Nephron progenitor cell (in vitro differentiated cells): ENCODE measurements at regions not wholly inside any gene's neighbourhood (a gene's known extent, or its start where the extent isn't known, plus 50 kb on each side); places are given as distances from the start of the nearest gene placed in this dataset.
"Not testable (repeated sequence)": the region's sequence is repeated elsewhere in the genome, so short reads cannot be mapped to it uniquely, and the experiment has no call there.

Experiments used
- DNase-seq: peaks from one replicate; pipeline ENCODE4 v3.0.0; 2021
- H3K27ac Mint-ChIP-seq: 2 replicates; pipeline ENCODE4 v1.8.0; 2021; ENCODE audit warnings: mild to moderate bottlenecking, moderate library complexity, mixed read lengths
- H3K27me3 Mint-ChIP-seq: 2 replicates; pipeline ENCODE4 v1.8.0; 2021; ENCODE audit warnings: mild to moderate bottlenecking, low read depth, mixed read lengths; ENCODE audit not compliant: poor library complexity
- H3K36me3 Mint-ChIP-seq: 2 replicates; pipeline ENCODE4 v1.8.0; 2021; ENCODE audit warnings: low read depth, mixed read lengths
- H3K4me1 Mint-ChIP-seq: 2 replicates; pipeline ENCODE4 v1.8.0; 2021; ENCODE audit warnings: mixed read lengths
- H3K4me3 Mint-ChIP-seq: 2 replicates; pipeline ENCODE4 v1.8.0; 2021; ENCODE audit warnings: mild to moderate bottlenecking, moderate library complexity, mixed read lengths
- H3K9me3 Mint-ChIP-seq: 2 replicates; pipeline ENCODE4 v1.8.0; 2021; ENCODE audit warnings: mild to moderate bottlenecking, moderate library complexity, mixed read lengths
- TF ChIP-seq, protein P1 (sequence below): fragments of 200-600 bp; sonication (generic); IDR thresholded peaks from 2 replicates; pipeline ENCODE4 v1.5.0; 2021; ENCODE audit warnings: antibody characterized with exemption

DNA sequence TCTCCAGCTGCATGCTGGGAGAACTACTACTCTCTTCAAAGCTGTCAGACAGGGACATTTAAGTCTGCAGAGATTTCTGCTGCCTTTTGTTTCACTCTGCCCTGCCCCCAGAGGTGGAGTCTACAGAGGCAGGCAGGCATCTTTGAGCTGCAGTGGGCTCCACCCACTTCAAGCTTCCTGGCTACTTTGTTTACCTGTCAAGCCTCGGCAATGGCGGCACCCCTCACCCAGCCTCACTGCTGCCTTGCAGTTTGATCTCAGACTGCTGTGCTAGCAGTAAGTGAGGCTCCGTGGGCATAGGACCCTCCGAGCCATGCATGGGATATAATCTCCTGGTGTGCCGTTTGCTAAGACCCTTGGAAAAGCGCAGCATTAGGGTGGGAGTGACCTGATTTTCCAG is 61.7 kb downstream of the DMRTA1 start:
- not testable (repeated sequence) for DNase-seq, H3K4me3 Mint-ChIP-seq, H3K27me3 Mint-ChIP-seq, H3K4me1 Mint-ChIP-seq, H3K27ac Mint-ChIP-seq, H3K36me3 Mint-ChIP-seq
- peaks cover 22% of the 10 kb centered on the region for H3K9me3 Mint-ChIP-seq

DNA sequence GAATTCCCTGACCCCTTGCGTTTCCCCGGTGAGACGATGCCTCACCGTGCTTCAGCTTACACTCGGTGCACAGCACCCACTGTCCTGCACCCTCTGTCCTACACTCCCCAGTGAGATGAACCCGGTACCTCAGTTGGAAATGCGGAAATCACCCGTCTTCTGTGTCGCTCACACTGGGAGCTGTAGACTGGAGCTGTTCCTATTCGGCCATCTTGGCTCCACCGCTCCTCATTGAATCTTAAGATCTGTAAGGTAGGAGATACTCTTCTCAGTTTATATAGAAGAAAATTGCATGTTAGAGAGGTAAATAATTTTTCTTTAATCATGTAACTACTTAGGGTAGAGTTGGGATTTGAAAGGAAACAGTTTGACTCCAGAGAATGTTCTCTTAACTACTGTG is 62.2 kb downstream of the DMRTA1 start:
- no peak for DNase-seq
- Mint-ChIP-seq H3K9me3 (peaks cover 22% of the 10 kb centered on the region), H3K27me3 (no peaks in the 10 kb centered on the region), H3K4me1 (no peaks in the 10 kb centered on the region), H3K36me3 (peaks cover 4% of the 10 kb centered on the region), H3K4me3 (no peak overlapping the region), H3K27ac (no peak overlapping the region)
- TF ChIP-seq, protein P1, sequence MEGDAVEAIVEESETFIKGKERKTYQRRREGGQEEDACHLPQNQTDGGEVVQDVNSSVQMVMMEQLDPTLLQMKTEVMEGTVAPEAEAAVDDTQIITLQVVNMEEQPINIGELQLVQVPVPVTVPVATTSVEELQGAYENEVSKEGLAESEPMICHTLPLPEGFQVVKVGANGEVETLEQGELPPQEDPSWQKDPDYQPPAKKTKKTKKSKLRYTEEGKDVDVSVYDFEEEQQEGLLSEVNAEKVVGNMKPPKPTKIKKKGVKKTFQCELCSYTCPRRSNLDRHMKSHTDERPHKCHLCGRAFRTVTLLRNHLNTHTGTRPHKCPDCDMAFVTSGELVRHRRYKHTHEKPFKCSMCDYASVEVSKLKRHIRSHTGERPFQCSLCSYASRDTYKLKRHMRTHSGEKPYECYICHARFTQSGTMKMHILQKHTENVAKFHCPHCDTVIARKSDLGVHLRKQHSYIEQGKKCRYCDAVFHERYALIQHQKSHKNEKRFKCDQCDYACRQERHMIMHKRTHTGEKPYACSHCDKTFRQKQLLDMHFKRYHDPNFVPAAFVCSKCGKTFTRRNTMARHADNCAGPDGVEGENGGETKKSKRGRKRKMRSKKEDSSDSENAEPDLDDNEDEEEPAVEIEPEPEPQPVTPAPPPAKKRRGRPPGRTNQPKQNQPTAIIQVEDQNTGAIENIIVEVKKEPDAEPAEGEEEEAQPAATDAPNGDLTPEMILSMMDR, result no peak

DNA sequence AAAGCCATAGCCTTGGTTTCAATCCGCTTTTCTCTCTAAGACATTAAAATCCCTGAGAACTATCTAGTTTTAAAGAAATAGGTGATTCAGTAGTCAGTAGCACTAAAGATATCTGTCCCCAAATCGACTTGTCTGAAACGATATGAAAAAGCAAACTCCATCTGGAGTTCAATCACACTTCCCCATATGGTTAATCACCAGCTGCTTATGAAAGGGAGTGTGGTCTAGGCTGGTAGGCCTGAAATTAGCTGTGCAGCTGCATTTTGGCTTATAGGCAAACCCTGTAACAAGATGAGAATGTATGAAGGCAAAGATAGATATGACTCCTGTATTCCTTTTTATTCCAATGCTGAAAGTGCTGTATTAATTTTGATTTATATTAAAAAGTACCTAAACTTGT is 65.9 kb downstream of the DMRTA1 start:
- DNase-seq, result no peak
- Mint-ChIP-seq H3K4me3 (no peak overlapping the region), H3K27me3 (no peaks in the 10 kb centered on the region), H3K4me1 (no peaks in the 10 kb centered on the region), H3K27ac (no peak overlapping the region), H3K36me3 (peaks cover 4% of the 10 kb centered on the region), H3K9me3 (peaks cover 17% of the 10 kb centered on the region)
- TF ChIP-seq, protein P1, result no peak

DNA sequence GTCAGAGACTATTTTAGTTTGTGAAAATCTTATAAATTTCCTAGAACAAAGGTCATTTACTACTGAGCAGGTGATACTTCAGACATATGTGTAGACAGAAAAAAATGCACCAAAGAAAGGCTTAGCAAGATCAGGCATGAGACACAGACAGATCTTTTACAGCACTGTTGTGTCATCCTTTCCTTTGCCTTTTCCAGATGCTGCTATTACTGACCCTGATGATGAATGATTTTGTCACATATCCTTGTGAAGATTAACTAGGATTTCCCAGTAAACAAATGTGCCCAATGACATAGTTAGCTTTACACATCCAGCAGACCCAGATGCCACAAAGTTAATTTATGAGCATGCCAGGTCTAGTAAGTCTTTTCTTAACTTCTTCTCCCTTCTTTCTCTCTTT is 68.2 kb downstream of the DMRTA1 start:
- no peak for DNase-seq
- H3K27me3 Mint-ChIP-seq, result no peaks in the 10 kb centered on the region
- H3K9me3 Mint-ChIP-seq, result no peaks in the 10 kb centered on the region
- TF ChIP-seq, protein P1, result no peak
- no peaks in the 10 kb centered on the region for H3K36me3 Mint-ChIP-seq
- no peaks in the 10 kb centered on the region for H3K4me1 Mint-ChIP-seq
- no peak overlapping the region for H3K27ac Mint-ChIP-seq
- H3K4me3 Mint-ChIP-seq, result no peak overlapping the region

DNA sequence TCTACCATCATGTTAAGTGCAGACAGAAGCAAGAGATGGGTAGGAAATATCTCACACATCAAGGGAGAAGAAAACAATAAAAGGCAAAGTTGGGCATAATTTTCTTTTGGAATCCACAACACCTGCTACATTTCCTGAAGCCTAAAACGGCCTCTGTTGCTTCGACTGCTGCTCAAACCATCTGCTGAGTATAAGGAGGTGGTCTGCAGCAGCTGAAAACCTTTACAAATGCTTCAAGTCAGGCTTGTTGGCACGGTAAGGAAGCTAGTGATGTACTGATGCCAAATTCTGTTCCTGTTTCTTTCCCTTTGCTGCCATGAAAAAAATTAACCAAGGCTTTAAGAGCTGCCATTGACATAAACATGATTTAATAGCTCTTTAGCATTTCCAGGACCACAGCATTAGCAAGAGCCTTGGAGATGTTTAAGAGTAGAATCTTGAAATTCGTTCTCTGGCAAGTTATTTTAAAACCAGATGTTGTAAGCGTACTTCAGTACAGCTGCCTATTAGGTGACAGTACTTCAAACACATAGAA is 75.6 kb downstream of the DMRTA1 start:
- Mint-ChIP-seq H3K9me3 (no peaks in the 10 kb centered on the region), H3K27ac (no peak overlapping the region), H3K4me1 (no peaks in the 10 kb centered on the region), H3K27me3 (no peaks in the 10 kb centered on the region), H3K36me3 (no peaks in the 10 kb centered on the region), H3K4me3 (no peak overlapping the region)
- TF ChIP-seq, protein P1, result no peak
- DNase-seq, result no peak

DNA sequence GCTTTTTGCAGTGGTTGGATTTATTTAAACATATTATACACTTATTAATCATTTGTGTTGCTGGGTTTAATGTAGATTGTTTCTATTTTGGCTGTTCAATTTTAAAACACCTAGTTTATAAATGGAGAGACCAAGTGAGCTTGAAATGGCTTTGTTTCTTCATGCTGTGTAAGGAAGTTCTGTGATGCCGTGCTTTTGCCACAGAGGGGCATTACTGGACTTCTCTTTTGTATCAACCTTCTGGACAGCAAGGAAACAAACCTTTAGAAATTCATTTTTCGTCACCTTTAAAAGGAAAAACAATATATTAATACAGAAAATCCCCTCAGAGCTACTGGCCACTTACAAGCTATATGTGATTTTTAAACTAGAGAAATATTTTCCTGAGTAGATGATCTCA is 81.9 kb downstream of the DMRTA1 start:
- no peak for DNase-seq
- Mint-ChIP-seq H3K9me3 (no peaks in the 10 kb centered on the region), H3K27ac (no peak overlapping the region)

More for the DNA sequence above, 81.9 kb downstream of the DMRTA1 start:
- no peak overlapping the region for H3K4me3 Mint-ChIP-seq
- no peaks in the 10 kb centered on the region for H3K27me3 Mint-ChIP-seq
- TF ChIP-seq, protein P1, result no peak
- no peaks in the 10 kb centered on the region for H3K36me3 Mint-ChIP-seq
- no peaks in the 10 kb centered on the region for H3K4me1 Mint-ChIP-seq
